ENCODE measurements at regions not wholly inside any gene's neighbourhood (a gene's known extent, or its start where the extent isn't known, plus 50 kb on each side); places are given as distances from the start of the nearest gene placed in this dataset.

DNA sequence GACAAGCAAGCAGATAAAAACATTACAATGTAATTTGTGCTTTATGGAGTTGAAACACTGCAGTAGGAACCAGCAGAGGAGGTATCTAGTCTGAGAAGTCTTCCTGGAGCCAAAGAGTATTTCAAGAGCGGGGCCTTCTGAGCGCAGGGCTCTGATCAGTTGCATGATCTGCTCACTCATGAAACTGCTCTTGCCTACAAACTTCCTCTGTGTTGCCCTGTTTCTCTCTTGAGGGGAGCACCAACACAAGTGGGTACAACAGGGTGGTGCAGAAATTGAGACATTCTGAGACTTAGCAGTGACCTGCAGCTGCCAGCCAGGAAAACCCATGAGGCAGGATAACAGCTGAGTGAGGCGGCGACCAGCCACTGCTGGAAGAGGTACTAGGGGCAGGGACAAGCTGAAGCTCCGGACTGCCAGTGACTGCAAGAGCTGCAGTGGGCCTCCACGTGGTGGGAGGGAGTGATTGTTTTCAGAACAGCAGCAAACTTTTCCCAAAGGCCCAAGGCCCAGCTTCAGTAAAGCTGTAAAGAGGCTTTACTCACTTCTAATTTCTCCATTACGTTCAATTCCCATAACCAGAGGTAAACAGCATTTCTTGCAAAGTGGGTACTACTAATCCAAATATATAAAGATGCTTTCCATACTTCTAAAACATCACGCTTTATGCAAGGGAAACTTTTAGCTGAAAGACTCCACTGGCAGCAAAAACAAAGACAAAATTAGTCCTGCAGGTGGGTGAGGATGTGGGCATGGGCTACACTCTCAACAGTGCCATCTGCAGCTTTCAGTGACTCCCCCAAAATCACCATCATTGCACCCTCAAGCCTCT is 69.0 kb upstream of the LPP start:
- WGBS, 3 donors, result 73 to 81% (median 77%) methylated on average over 8 of the region's 8 CpGs
- Histone ChIP-seq H3K4me1 (ENCODE audit: insufficient read depth) (no peaks in the 10 kb centered on the region), H3K36me3 (no peaks in the 10 kb centered on the region), H3K4me3 (no peak overlapping the region), H3K27ac (no peak overlapping the region), H3K27me3 (no peaks in the 10 kb centered on the region), H3K9me3 (no peaks in the 10 kb centered on the region)
- intact Hi-C loops (cut with DNase I), result no loop called here
- DNase-seq, result no peak
- no peak for TF ChIP-seq POLR2A (IDR thresholded peaks at IDR 0.05)
- TF ChIP-seq EP300 (IDR thresholded peaks at IDR 0.05), result no peak
- TF ChIP-seq, protein P1, sequence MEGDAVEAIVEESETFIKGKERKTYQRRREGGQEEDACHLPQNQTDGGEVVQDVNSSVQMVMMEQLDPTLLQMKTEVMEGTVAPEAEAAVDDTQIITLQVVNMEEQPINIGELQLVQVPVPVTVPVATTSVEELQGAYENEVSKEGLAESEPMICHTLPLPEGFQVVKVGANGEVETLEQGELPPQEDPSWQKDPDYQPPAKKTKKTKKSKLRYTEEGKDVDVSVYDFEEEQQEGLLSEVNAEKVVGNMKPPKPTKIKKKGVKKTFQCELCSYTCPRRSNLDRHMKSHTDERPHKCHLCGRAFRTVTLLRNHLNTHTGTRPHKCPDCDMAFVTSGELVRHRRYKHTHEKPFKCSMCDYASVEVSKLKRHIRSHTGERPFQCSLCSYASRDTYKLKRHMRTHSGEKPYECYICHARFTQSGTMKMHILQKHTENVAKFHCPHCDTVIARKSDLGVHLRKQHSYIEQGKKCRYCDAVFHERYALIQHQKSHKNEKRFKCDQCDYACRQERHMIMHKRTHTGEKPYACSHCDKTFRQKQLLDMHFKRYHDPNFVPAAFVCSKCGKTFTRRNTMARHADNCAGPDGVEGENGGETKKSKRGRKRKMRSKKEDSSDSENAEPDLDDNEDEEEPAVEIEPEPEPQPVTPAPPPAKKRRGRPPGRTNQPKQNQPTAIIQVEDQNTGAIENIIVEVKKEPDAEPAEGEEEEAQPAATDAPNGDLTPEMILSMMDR (IDR thresholded peaks at IDR 0.05), result no peak

DNA sequence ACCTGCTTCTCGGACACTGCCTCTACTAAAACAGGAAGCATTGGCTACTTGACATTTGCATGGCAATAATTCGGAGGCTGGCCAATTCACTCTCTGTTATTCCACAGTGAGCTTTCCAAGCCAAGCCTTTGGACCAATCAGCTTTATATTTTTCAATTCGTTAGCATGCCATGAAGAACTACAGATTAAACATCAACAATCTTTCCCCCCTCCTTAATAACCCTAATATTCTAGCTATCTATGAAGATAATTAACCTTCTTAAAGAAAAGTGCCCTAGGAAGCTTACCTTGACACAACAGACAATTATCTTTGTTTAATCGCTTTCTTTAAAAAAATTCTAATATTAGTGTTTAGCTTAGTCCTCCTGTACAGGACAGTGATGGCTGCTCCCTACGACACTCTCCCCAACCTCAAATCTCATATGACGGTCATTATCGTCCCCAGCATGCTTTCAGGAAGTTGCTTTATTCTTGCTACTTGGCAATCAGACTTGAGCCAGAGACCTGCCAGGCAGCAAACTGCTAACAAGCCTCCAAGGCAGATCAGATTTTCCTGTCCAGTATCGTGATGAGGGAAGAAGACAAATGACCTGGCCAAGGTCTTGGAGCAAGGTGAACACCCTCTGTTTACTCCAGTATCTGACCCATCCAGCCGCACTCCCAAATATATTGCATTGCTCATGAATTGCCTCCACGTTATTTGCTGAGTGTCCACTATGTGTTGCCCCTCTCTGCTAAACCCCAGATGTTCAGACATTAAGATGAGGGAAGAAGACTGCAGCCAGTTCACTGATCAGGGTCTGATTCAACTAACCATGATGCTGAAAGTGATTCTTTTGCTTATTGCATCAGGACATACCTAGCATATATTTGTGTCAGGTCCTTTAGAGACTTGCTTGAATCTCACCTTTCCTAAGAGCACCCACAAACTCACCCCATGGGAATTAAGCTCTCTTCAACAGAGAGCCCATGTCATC is 68.1 kb upstream of the LPP start:
- Histone ChIP-seq H3K4me1 (ENCODE audit: insufficient read depth) (no peaks in the 10 kb centered on the region), H3K36me3 (no peaks in the 10 kb centered on the region), H3K9me3 (no peaks in the 10 kb centered on the region), H3K4me3 (no peak overlapping the region), H3K27ac (no peak overlapping the region), H3K27me3 (no peaks in the 10 kb centered on the region)
- no peak for TF ChIP-seq POLR2A (IDR thresholded peaks at IDR 0.05)
- no peak for TF ChIP-seq EP300 (IDR thresholded peaks at IDR 0.05)
- TF ChIP-seq, protein P1 (IDR thresholded peaks at IDR 0.05), result no peak
- intact Hi-C loops (cut with DNase I), result no loop called here
- no peak for DNase-seq
- WGBS, 3 donors, result 80 to 85% (median 82%) methylated on average over 10 of the region's 10 CpGs

DNA sequence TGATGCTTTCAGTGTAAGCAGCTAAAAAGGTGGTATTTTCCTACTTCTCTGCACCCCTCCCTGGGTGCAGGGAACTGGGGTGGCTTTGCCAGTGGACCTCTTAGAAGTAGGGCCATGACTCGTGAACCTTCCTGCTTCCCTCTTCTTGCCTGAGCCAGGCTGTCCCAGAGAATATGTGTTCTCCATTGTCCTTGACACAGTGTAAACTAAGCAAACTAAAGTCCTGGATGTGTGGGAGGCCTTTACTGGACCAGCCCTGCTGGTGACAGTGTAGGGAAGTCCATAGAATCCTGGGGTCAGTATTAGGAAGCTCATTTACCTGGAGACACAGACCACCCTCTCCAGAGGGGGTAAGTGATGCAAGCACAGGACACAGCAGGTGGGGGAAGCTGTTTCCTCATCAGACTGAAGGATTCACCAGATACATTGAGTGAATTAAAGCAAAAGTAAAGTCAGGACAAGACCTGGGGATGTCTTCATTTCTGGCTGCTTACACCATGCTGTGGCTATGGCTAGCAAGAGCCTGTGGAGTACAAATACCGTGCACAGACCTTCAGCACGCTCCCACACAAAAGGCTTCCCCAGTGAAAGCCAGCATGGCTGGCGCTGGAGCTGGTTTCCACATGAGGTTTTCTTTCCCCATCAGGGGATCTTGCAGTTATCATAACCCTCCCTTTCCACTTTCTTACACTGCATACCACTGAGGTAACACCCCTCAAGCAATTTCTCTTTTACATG is 64.8 kb upstream of the LPP start:
- no peaks in the 10 kb centered on the region for H3K4me1 ChIP-seq (ENCODE audit: insufficient read depth)
- 86 to 89% (median 88%) methylated on average over 4 of the region's 4 CpGs for WGBS, 3 donors
- no peaks in the 10 kb centered on the region for H3K36me3 ChIP-seq
- H3K9me3 ChIP-seq, result no peaks in the 10 kb centered on the region
- TF ChIP-seq, protein P1 (IDR thresholded peaks at IDR 0.05), result no peak
- TF ChIP-seq EP300 (IDR thresholded peaks at IDR 0.05) (no peak), POLR2A (IDR thresholded peaks at IDR 0.05) (no peak)
- no peak for DNase-seq
- no peak overlapping the region for H3K27ac ChIP-seq
- no peaks in the 10 kb centered on the region for H3K27me3 ChIP-seq
- intact Hi-C loops (cut with DNase I), result no loop called here
- H3K4me3 ChIP-seq, result no peak overlapping the region
